ENCODE measurements at regions not wholly inside any gene's neighbourhood (a gene's known extent, or its start where the extent isn't known, plus 50 kb on each side); places are given as distances from the start of the nearest gene placed in this dataset.

DNA sequence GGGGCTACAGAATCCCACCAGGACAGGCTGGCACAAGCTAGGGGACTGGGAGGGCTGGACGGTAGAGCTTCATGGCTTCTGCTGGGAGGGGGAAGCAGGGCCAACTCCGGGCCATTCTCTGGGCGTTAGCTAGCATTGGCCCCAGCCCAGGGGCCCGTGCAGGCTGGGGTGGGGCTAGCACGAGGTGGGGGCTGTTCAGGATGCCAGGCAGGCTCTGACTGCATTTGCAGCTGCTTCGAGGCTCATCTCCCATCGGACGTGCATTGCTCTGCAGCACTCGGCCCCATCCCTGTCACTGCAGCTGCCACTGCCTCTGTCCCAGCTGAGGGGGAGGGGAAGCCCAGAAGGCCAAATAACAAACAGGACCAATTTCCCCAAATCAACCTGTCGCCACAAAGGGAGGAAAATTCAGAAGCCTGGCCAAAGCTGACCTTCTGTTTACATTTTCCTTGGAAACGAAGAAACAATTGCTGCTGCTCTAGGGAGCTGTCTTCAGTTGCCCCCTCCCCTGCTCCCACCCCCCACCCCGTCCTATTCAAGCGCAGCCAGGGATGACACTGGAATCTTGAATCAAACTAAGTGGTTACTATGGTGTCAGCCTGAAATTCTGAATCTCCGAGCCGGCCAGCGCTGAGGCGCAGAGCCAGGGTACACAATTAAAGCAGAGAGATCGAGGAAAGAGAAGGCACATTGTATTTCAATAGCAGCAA, 138.8 kb upstream of the PRR20G start:
- ATAC-seq (no peak), DNase-seq (peak in 1 of 3 donors; percentile 29)
- H3K27me3 ChIP-seq = no peaks in the 10 kb centered on the region
- TF ChIP-seq, protein P1, sequence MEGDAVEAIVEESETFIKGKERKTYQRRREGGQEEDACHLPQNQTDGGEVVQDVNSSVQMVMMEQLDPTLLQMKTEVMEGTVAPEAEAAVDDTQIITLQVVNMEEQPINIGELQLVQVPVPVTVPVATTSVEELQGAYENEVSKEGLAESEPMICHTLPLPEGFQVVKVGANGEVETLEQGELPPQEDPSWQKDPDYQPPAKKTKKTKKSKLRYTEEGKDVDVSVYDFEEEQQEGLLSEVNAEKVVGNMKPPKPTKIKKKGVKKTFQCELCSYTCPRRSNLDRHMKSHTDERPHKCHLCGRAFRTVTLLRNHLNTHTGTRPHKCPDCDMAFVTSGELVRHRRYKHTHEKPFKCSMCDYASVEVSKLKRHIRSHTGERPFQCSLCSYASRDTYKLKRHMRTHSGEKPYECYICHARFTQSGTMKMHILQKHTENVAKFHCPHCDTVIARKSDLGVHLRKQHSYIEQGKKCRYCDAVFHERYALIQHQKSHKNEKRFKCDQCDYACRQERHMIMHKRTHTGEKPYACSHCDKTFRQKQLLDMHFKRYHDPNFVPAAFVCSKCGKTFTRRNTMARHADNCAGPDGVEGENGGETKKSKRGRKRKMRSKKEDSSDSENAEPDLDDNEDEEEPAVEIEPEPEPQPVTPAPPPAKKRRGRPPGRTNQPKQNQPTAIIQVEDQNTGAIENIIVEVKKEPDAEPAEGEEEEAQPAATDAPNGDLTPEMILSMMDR (IDR thresholded peaks at IDR 0.05) = no peak
- TF ChIP-seq POLR2A (IDR thresholded peaks at IDR 0.05) = no peak
- H3K4me3 ChIP-seq = no peak overlapping the region
- 29% methylated on average over 9 of the region's 18 CpGs for WGBS (ENCODE audit: insufficient coverage, low coverage, low lambda C conversion rate, missing lambda C conversion rate)
- no peaks in the 10 kb centered on the region for H3K36me3 ChIP-seq
- no peak overlapping the region for H3K27ac ChIP-seq
- H3K4me1 ChIP-seq = no peaks in the 10 kb centered on the region
- intact Hi-C loops (cut with DNase I) = no loop called here
- H3K9me3 ChIP-seq = no peaks in the 10 kb centered on the region

GRCh38 chr3:127425505-127426443, 137.9 kb upstream of the PRR20G start:
- Histone ChIP-seq H3K4me1 (no peaks in the 10 kb centered on the region), H3K36me3 (no peaks in the 10 kb centered on the region), H3K27me3 (no peaks in the 10 kb centered on the region), H3K9me3 (no peaks in the 10 kb centered on the region), H3K4me3 (no peak overlapping the region), H3K27ac (no peak overlapping the region)
- TF ChIP-seq, protein P1 (IDR thresholded peaks at IDR 0.05) = no peak
- no peak for TF ChIP-seq POLR2A (IDR thresholded peaks at IDR 0.05)
- intact Hi-C loops (cut with DNase I) = no loop called here
- WGBS (ENCODE audit: insufficient coverage, low coverage, low lambda C conversion rate, missing lambda C conversion rate) = 74% methylated on average over 16 of the region's 20 CpGs
- ATAC-seq = no peak
- DNase-seq = peak in 2 of 3 donors; percentile 18 to 27

GRCh38 chr3:127424766-127425504, 137.1 kb upstream of the PRR20G start:
- Histone ChIP-seq H3K4me3 (no peak overlapping the region), H3K27ac (no peak overlapping the region), H3K4me1 (no peaks in the 10 kb centered on the region), H3K9me3 (no peaks in the 10 kb centered on the region), H3K27me3 (no peaks in the 10 kb centered on the region), H3K36me3 (no peaks in the 10 kb centered on the region)
- 32% methylated on average over 4 of the region's 8 CpGs for WGBS (ENCODE audit: insufficient coverage, low coverage, low lambda C conversion rate, missing lambda C conversion rate)
- ATAC-seq (no peak), DNase-seq (peak in 1 of 3 donors; percentile 27)
- intact Hi-C loops (cut with DNase I) = no loop called here
- TF ChIP-seq, protein P1 (IDR thresholded peaks at IDR 0.05) = no peak
- TF ChIP-seq POLR2A (IDR thresholded peaks at IDR 0.05) = no peak

DNA sequence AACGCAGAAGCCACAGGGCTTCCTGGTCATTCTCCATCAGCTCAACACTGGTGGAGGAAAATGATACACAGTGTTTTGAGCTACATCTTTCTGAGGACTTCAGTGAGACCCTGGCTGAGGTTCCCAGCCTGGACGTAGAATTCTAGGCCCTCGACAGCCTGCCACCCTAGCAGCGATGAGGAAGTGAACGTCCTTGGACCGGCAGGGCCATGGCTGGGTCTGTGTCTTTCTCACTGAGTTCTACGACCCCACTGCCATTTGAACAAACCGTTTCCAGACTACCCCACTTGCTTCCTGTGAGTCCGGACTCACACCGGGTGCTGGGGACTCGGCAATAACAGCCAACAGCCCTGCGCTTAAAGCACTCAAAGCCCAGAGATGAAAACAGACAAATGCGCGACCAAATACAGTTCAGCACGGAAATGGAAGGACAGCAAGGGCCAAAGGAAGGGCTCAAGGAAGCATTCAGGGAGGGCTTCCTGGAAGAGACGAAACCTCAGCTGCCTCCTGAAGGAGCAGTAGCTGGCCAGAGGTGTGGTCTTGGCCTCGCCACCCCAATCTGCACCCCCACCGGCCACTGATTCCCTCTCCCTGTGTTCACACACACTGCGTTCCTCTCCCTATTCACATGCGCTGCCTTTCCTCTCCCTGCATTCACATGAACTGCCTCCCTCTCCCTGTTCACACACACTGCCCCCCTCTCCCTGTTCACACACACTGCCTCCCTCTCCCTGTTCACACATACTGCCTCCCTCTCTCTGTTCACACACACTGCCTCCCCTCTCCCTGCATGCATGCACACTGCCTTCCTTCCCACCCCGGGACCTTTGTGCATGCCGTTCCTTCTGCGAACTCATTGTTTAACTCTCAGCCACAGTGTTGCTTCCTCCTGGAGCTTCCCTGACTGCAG, 136.3 kb upstream of the PRR20G start:
- ATAC-seq (no peak), DNase-seq (peak in 1 of 3 donors; percentile 34)
- Histone ChIP-seq H3K27me3 (no peaks in the 10 kb centered on the region), H3K9me3 (no peaks in the 10 kb centered on the region), H3K4me3 (no peak overlapping the region), H3K4me1 (no peaks in the 10 kb centered on the region), H3K27ac (no peak overlapping the region), H3K36me3 (no peaks in the 10 kb centered on the region)
- TF ChIP-seq POLR2A (IDR thresholded peaks at IDR 0.05) = no peak
- TF ChIP-seq, protein P1 (IDR thresholded peaks at IDR 0.05) = no peak
- intact Hi-C loops (cut with DNase I) = no loop called here
- 62% methylated on average over 18 of the region's 23 CpGs for whole genome bisulfite sequencing (ENCODE audit: insufficient coverage, low coverage, low lambda C conversion rate, missing lambda C conversion rate)
